VCaP (cell line): ENCODE measurements at regions not wholly inside any gene's neighbourhood (a gene's known extent, or its start where the extent isn't known, plus 50 kb on each side); places are given as distances from the start of the nearest gene placed in this dataset.
A peak's percentile ranks its signal among the peaks of the same experiment; 100 is the strongest.

Source experiments
- H3K27ac ChIP-seq: fragments of 450-650 bp; 2 replicates; pipeline ENCODE4 v1.5.1; 2017
- CTCF ChIP-seq: fragments of 450-650 bp; conservative IDR thresholded peaks from 2 replicates; pipeline ENCODE4 v1.5.1; 2017; ENCODE audit warnings: mild to moderate bottlenecking, moderate library complexity

GRCh38 chr6:168215121-168215808 is 104.3 kb downstream of the DACT2 start:
- TF ChIP-seq CTCF: no peak

GRCh38 chr6:168214586-168215104 is 104.9 kb downstream of the DACT2 start:
- TF ChIP-seq CTCF: no peak
- no peak overlapping the region; the same call in 1 of the 2 replicates for H3K27ac ChIP-seq

More at GRCh38 chr6:168215121-168215808, 104.3 kb downstream of the DACT2 start:
- H3K27ac ChIP-seq: peak overlapping the region; percentile 74

GRCh38 chr6:168213121-168213524 is 106.5 kb downstream of the DACT2 start:
- no peak overlapping the region for H3K27ac ChIP-seq
- TF ChIP-seq CTCF: no peak

- no peak overlapping the region for H3K27ac ChIP-seq
- TF ChIP-seq CTCF: no peak
Measured at GRCh38 chr6:168212362-168212761, 107.2 kb downstream of the DACT2 start.

GRCh38 chr6:168211681-168212080 is 107.9 kb downstream of the DACT2 start:
- no peak for TF ChIP-seq CTCF
- H3K27ac ChIP-seq: no peak overlapping the region

- H3K27ac ChIP-seq: no peak overlapping the region
- no peak for TF ChIP-seq CTCF
Measured at GRCh38 chr6:168210239-168211105, 109.1 kb downstream of the DACT2 start.

- no peak overlapping the region for H3K27ac ChIP-seq
- TF ChIP-seq CTCF: no peak
Measured at GRCh38 chr6:168209420-168209819, 110.2 kb downstream of the DACT2 start.
